22Rv1 (cell line): ENCODE measurements at regions not wholly inside any gene's neighbourhood (a gene's known extent, or its start where the extent isn't known, plus 50 kb on each side); places are given as distances from the start of the nearest gene placed in this dataset.

ENCODE experiments used
- CTCF ChIP-seq: fragments of 450-650 bp; IDR thresholded peaks from 2 replicates; pipeline ENCODE4 v1.5.1; 2017; ENCODE audit warnings: mild to moderate bottlenecking
- ZFX ChIP-seq: fragments of 450-650 bp; IDR thresholded peaks from 2 replicates; pipeline ENCODE4 v1.6.1; 2017; ENCODE audit warnings: antibody characterized with exemption, borderline replicate concordance

- TF ChIP-seq ZFX (no peak), CTCF (no peak)
Measured at GRCh38 chrX:99266255-99266654, 1143.8 kb downstream of the PCDH19 start.
